ENCODE measurements at regions not wholly inside any gene's neighbourhood (a gene's known extent, or its start where the extent isn't known, plus 50 kb on each side); places are given as distances from the start of the nearest gene placed in this dataset.
"Not testable (repeated sequence)": the region's sequence is repeated elsewhere in the genome, so short reads cannot be mapped to it uniquely, and the experiment has no call there.

DNA sequence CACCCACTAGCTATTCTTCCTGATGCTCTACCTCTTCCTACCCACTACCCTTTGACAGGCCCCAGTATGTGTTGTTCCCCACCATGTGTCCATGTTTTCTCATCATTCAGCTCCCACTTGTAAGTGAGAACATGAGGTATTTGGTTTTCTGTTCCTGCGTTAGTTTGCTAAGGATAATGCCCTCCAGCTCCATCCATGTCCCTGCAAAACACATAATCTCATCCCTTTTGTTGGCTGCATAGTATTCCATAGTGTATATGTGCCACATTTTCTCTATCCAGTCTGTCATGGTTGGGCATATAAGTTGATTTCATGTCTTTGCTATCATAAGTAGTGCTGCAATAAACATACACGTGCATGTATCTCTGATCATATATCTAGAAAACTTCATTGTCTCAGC, 218.3 kb upstream of the STXBP5 start:
- DNase-seq: no peak

DNA sequence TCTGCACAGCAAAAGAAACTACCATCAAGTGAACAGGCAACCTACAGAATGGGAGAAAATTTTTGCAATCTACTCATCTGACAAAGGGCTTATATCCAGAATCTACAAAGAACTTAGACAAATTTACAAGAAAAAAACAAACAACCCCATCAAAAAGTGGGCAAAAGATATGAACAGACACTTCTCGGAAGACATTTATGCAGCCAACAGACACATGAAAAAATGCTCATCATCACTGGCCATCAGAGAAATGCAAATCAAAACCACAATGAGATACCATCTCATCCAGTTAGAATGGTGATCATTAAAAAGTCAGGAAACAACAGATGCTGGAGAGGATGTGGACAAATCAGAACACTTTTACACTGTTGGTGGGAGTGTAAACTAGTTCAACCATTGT, 216.3 kb upstream of the STXBP5 start:
- DNase-seq: not testable (repeated sequence)

DNA sequence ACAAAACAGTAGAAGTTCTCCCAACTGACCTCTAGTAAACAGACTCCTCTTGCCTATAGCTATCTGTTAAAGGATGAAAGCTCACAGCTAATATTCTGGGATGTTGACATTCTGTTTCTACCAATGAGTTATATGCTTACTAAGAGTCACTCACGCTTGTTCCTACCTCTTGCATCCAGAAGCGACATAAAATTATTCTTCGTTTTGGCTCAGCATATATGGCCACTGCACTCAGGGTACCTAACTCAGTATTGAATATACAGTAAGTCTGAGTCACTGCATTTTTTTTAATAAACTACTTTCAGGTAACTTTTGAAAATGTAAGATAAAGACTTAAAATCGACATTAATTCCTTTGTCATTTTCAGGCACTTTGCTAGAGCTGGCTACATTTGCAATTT, 214.4 kb upstream of the STXBP5 start:
- DNase-seq: no peak

DNA sequence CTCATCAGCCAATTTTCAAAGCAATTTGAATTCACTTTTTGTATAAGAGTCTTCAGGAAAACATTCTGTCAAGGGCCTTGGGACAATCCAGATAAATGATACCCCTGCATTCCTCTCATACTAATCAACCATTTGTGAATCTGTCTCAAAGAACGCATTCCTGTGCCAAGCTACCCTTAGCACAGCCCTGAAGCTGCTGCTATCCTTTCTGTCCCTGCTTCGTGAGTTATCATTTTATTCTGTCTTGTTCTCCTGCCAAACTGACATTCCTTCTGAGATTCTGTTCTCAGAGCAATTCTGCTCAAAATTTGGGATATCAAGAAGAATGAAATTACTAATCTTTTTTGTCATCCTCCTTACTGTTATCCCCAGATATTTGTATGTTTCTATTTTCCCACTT, 213.9 kb upstream of the STXBP5 start:
- no peak for DNase-seq

DNA sequence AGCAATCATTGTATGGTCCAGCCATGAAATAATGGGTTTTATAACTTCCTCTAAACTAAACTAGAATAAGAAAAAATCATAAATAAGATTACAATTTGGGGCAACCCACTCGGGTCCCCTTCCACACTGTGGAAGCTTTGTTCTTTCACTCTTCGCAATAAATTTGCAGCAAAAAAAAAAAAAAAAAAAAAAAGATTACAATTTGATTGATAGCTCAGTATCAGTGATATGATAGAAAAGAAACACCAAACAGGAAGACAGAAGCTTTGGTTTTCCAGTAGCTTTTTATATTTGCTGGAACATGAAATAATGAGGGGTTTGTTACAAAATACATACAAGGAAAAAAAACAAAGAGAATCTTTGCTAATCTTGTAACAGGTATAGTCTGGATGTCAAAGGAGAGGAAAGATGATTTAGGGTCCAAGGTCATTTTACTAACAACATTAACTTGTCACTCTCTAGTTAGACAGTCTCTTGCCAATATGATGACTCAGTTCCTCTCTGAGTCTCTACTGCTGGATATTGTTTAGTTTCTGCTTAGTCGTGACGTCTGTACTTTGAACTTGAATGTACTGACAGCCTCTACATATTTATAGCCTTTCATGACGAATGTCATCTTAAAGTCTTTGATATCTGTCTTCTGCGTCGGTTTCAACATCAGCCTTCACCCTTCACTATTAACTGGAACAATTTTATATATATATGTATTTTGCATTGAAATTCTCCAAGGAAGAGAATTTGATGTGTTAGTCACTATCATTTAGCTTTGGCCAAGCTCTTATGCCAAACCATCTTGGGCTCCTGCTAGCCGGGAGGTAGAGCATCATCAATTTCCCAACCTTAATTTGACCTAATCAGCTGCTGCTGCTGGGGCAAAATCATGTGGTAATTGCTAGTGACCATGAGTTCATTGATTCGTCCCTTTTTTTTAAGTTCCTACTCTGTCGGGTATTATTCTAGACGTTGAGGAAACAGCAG, 213.1 kb upstream of the STXBP5 start:
- no peak for DNase-seq

DNA sequence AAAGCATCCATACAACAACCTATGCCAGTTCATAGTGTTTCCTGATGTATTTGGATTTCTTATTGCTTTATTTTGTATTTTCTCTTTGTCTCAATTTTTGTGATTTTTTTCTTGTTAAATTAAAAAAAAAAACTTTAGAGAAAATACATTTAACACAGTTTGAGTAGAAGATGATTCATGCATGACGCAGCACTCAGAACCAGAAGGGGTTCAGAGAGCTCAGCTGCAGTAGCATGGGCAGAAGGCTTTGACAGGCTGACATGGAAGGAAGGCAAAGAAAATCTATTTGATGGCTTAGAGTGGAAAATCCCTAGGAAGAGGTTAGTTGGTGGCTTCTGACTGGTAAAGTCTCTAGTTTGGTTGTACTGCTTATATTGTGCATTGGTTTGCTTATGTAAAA, 207.2 kb upstream of the STXBP5 start:
- DNase-seq: no peak

DNA sequence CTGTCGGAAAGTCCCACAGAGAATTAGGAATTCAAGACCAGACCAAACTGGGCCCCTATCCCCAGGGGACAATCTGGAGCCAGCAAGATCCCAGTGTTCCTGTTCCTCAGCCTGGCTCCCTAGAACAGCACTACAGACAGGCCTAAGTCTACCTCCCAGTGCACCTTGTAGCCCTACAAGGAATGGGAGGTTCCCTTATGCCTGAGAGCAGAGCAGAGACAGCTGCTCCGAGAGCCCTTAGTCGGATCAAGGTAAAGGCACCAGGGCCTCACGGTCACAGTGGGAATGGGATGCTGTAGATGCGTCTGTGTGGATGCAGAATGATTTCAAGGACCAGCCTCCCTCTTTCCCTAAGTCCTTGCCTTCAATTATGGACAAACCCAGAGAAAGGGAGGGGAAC, 204.5 kb upstream of the STXBP5 start:
- DNase-seq: no peak

DNA sequence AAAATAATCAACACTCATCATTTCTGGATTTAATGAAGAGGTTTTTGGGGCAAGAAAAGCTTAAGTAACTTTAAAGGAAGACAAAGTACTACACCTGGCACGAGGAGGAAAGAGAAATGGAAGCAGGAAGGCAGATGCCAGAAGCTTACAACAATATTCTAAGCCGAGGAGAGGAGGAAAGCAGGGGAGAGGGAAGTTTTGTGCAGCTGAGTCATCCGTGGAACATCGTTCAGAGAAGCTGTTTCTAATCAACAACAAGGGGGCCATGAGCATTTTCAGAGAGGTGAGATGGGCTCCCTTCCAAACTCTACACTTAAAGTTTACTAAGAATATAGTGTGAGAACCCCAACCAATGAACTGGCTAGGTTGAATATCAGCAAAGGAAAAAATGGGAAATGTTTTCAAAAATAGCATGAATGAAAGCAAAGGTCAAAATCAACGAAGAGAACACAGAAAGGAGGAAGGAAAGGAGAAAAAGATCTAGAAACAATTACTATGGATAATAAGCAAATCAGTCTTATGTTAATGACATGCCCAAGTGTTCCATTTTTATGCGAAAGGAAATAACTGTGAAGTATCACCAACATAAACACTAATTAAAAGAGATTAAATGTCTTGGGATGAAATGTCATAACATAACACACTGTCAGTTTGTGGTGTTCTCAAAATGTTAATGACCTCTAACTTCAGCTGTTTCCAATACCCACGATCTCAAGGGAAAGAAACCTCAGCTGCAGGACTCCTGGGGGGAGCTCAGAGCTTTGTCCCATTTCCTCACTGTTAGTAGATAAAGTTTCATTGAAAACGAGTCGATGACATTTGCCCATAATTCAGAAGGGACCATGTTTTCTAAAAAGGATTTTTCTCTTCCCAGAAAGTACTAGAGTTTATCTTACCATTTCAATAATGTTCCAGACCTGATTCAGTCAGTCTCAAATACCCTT, 203.4 kb upstream of the STXBP5 start:
- DNase-seq: peak; percentile 42

DNA sequence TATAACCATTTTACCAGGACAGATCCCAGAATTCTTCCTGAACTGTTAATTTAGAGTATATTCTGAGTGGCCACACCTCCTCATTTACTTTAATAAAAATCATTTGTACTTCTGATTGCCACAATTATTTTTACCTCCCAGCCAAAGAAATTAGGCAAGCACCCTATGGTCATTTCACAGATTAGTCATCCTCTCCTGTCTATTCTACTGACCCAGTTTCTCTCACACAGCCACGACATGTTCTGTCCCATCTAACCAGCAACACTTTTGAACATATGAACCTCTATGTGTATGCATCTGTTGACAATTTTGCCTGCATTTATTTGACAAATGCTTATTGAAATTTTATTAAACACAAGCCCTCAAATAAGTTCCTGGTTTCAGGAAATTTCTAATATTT, 202.6 kb upstream of the STXBP5 start:
- no peak for DNase-seq

DNA sequence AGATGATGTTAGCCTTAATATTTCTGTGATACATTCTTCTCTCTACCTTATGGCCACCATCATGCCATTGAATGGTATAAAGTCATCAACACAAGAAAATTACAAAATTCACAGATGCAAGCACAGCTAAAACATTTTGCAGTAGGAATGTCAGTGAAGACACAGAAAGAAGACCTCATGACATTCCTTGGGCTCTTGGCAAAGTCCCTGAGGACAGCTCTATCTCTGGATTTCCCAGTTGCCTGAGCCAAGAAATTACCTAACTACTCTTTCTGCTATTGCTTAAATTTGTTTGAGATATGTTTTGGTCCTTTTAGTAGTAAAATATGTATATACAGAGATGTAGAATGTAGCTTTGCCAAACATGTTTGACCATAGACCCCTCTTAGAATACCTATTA, 201.0 kb upstream of the STXBP5 start:
- no peak for DNase-seq

DNA sequence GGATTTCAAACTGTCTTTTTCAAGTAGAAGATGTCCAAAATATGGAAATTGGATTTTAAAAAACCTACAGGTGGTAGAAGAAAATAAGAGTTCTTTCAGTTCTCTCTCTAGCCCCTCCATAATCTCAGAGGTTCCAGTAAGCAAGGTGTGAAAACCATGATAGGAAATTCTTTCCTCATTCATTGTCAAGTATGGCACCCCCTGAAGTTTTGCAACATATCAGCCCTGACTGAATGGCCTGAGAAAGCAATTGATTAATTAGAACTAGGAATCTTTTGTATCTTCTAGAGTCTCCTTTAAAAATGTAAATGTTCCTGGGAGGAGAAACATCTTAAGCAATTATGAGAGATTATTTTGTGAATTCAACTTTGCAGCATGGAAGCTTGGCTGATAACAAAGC, 198.7 kb upstream of the STXBP5 start:
- DNase-seq: no peak

DNA sequence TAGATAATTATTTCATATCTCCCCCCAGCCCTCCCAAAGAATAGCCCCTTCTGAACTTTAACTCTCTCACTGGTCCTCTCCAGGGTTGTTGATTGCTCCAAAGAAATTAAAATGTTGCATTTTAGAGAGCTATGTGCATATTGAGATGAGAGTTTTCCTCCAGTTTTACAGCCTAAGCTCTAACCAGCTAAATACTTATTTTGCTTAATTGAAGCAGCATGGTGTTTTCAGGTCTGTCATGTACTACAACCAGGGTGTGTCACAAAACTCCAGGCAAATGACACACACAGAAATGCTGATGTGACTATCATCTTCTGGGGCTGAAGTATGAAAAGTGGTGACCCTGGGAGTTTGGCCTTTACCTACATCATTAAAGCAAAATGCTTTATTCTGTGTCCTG, 196.8 kb upstream of the STXBP5 start:
- no peak for DNase-seq

DNA sequence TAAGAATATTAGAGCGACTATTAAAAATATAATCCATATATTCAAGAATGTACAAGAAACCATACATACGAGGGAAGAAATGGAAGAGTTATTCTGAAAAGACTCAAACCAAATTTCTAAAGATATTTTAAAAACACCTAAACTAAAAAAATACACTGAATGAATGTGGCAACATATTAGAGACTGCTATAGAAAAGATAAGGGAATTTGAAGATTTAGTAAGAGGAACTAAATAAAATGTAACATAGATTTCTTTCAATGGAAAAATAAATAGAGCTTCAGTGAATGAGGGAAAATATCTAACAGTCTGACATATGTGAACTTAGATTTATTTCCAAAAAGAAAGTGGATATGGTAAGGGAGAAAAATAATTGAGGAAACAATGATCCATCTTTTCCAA, 194.9 kb upstream of the STXBP5 start:
- DNase-seq: no peak

DNA sequence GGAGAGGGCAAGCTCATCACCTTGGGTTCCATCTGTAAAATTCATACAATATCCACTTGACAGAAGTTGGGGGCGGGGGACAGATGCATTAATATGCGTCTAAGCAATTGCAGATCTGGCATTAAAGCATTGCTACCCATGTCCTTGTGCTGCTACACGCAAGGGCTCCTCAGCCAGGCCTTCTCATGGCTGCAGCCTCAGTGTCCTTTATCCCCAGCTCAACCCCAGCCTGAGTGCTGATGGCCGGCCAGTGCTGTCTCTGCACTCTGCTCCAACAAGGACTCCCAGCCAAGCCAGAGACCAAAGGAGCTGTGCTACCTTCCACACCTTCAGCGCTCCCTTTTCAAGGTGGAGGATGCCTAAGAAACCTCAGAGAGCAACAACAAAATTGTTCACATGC, 188.5 kb upstream of the STXBP5 start:
- no peak for DNase-seq

DNA sequence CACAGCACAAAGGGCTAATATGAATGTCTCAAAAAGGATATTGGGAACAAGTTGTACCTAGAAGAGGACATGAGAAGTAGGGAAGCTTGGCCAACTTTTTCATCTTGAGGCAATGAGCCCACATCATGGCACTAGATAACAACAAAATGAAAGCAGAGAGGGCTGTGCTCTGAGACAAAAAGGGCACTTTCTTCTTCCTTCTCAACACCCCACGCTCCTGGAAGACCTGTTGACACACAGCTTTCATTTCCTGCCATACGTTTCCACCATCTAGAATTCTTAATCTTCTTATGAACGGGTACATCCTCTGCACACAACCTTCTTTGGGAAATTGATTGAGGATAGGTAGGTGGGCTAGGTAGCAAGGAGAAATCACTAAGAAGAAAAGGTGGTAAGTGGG, 187.8 kb upstream of the STXBP5 start:
- DNase-seq: no peak

DNA sequence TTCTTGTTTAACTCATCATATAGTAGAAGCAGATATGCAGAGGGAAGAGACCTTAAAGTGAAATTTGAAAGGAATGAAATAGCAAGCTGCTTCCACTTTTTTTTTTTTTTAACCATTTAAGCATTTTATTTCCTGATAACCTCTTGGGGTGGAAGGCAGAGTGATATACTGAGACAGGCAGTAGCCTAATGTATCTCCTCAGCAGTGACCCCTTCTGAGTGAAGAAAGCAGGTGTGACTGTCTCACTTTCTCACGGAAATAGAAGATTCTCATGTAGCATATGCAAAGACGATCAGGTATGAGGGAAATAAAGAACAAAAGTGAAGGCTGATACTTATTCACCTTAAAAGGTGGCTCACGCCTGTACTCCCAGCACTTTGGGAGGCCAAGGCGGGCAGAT, 187.1 kb upstream of the STXBP5 start:
- no peak for DNase-seq

DNA sequence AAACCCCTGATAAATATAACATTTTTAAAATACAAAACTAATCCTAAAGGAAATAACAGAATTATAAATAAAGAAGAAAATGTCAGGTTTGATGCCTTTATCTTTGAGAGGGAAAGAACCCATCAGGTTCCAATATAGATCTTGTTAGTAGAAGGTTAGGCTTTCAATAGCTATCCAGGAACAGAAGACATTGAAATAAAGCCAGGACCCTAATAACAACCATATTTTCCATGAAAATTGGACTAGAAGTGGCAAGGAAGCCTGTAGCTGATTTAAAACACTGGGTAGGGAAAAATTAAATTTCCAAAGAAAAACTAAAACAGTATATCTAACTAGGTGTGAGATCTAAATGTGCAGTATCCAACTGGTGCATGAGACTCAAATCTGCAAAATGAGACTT, 185.2 kb upstream of the STXBP5 start:
- no peak for DNase-seq

DNA sequence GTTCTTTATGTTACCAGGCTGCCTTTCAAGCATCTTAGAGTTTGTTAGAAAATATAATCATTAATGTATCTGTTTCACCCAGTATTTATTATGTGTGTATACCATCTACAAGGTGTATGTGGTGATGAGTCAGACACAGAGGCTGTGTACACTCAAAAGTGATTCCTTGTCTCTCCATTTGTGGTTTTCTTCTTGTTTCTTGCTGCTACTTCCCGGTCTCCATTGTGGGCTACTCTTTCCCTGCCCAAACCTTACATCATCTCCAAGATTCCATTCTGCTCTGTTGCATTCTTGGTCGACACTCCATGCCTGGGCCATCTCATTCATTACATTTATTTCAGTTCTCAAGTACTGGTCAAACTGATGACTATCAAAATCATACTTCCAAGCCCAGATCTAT, 182.2 kb upstream of the STXBP5 start:
- DNase-seq: no peak

DNA sequence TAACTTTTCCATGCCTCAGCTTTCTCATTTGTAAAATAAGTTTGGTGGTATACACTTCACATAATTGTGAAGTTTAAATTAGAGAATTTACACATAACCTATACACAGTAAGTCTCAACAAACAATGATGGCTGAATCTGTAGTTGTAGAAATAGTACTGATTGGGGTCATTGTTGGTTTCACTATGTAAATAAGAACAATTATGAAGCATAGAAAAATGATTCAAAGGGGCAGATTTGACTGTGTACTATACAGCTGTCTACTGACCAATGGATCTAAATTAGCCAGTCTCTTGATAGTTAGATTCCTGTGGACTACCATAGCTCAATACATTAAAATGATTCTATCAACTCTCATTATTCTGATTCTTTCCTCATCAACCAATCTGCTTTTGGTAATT, 181.1 kb upstream of the STXBP5 start:
- DNase-seq: no peak

DNA sequence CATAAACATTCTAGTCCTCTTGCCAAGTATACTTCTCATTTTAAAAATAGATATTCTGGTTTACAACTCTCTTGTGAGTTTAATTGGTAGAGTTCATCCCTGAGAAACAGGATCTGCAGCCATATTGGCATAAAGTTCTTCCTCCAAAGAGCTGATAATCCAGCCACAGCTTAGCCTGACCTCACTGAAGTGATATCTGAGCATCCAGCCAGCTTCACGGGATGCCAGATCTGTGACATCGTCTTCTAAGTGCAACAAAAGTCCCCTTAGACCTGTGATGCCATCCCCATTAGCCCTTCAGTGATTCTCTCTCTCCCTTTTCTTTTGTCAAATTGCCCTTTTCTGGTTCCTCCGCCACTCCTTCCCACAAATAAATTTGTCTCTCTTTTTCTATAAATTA, 180.6 kb upstream of the STXBP5 start:
- peak; percentile 20 for DNase-seq

DNA sequence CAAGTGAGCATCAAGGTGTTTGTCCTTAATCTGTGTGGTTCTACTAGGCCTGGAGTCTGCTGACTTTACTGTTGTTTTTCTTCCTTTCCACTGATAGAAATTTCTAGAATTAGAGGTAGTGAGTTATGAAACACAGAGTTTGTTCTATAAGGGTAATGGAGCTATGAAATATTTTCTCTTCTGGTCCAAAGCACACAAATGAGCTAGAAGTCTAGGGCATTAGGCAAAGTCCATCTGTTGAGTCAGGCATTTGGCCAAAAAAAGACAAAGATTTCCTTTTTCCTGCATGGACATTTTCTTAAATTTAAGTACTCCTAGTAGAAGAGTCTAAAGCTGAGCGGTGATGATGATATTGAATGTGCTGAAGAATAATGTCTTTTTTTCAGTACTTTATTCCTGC, 174.3 kb upstream of the STXBP5 start:
- DNase-seq: no peak

DNA sequence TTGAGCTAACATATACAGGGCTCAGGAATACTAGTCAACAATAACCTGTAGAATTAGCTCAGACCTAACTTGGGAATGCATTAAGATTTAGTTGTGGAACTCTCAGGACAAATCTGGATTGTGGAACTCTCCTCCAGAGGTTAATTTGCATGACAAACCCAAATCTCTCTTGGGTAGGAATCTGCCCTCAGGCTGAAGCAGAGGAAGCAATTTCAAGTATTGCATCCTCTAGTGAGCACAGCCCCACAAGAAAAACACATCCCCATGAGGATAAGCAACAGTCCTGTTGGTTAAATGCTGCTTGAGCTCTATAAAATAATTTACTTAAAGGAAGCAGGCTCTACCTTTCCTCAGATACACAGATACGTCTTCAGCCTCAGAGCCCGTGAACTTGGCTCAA, 170.9 kb upstream of the STXBP5 start:
- DNase-seq: no peak

DNA sequence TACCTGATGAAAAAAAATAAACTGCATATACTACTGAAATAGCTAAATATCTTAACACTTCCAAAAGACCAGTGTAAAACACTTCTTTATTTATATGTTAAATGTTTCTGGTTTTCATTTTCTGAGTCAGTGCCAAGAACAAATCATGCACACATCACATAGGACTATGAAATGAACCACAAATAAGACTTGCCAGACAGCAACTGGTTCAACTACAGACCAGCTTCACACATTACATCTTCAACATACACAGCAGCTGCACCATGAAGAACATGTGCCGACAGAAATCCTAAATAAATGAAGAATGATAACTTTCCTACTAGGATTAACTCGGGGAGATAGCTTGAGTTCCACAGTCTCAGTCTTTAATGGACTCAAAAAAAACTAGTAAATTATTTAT, 168.3 kb upstream of the STXBP5 start:
- peak; percentile 63 for DNase-seq
